Natural killer cell (primary cell): ENCODE measurements at regions not wholly inside any gene's neighbourhood (a gene's known extent, or its start where the extent isn't known, plus 50 kb on each side); places are given as distances from the start of the nearest gene placed in this dataset.

Experiments used
- ATAC-seq, 3 donors: fragments of 150-1000 bp in 2 of 3; fragments of 200-7000 bp in 1 of 3; cut with Tn5 transposase; 1 replicate in 1 of 3; 2 replicates in 2 of 3; pipeline ENCODE4 v1.10.0; 2021; ENCODE audit warnings: mild to moderate bottlenecking in 2 of 3, moderate library complexity in 2 of 3
- DNase-seq, 2 donors: peaks; one replicate each; pipeline versions ENCODE4 v3.0.0 to v3.0.0-alpha.2; 2013 to 2021; ENCODE audit warnings: mixed read lengths in 1 of 2
- H3K27ac ChIP-seq: one replicate; pipeline ENCODE4 v1.5.1; 2013; ENCODE audit warnings: mild to moderate bottlenecking, low read length
- H3K27me3 ChIP-seq: one replicate; pipeline ENCODE4 v1.6.1; 2013; ENCODE audit warnings: low read length; ENCODE audit not compliant: control insufficient read depth, insufficient read depth
- H3K36me3 ChIP-seq: one replicate; pipeline ENCODE4 v1.6.1; 2013; ENCODE audit warnings: low read length; ENCODE audit not compliant: control insufficient read depth, insufficient read depth
- H3K4me1 ChIP-seq: one replicate; pipeline ENCODE4 v1.6.1; 2013; ENCODE audit warnings: low read length; ENCODE audit not compliant: control insufficient read depth, insufficient read depth
- H3K4me3 ChIP-seq: one replicate; pipeline ENCODE4 v1.5.1; 2013; ENCODE audit warnings: low read length
- H3K9me3 ChIP-seq: one replicate; pipeline ENCODE4 v1.6.1; 2013; ENCODE audit warnings: low read length; ENCODE audit not compliant: control insufficient read depth, insufficient read depth
- H3K27ac Mint-ChIP-seq, 2 donors: one replicate each; pipeline ENCODE4 v1.8.0; 2022; ENCODE audit warnings: mild to moderate bottlenecking in 2 of 2, mixed read lengths in 2 of 2, moderate library complexity in 1 of 2
- H3K27me3 Mint-ChIP-seq, 2 donors: one replicate each; pipeline ENCODE4 v1.8.0; 2022; ENCODE audit warnings: low read depth in 2 of 2, mixed read lengths in 2 of 2
- H3K36me3 Mint-ChIP-seq: one replicate; pipeline ENCODE4 v1.8.0; 2022; ENCODE audit warnings: mixed read lengths
- H3K4me1 Mint-ChIP-seq, 2 donors: one replicate each; pipeline ENCODE4 v1.8.0; 2022; ENCODE audit warnings: mixed read lengths in 2 of 2
- H3K4me3 Mint-ChIP-seq: one replicate; pipeline ENCODE4 v1.8.0; 2022; ENCODE audit warnings: mild to moderate bottlenecking, moderate library complexity, mixed read lengths
- H3K9me3 Mint-ChIP-seq, 2 donors: one replicate each; pipeline ENCODE4 v1.8.0; 2022; ENCODE audit warnings: mixed read lengths in 2 of 2
- WGBS: methylation state at CpG from one replicate; pipeline ENCODE4 v1.1.7; 2013; ENCODE audit warnings: missing lambda C conversion rate; ENCODE audit not compliant: insufficient coverage; 5-methylcytosine and 5-hydroxymethylcytosine counted together
- intact Hi-C: fragments of 100-400 bp; cut with micrococcal nuclease; formaldehyde crosslinking; loops from one replicate; pipeline ENCODE4 v1.14.2; 2022
- TF ChIP-seq, protein P1 (sequence below): fragments of 200-600 bp; IDR thresholded peaks from one replicate; pipeline ENCODE4 v1.8.0; 2022; ENCODE audit warnings: antibody characterized with exemption

DNA sequence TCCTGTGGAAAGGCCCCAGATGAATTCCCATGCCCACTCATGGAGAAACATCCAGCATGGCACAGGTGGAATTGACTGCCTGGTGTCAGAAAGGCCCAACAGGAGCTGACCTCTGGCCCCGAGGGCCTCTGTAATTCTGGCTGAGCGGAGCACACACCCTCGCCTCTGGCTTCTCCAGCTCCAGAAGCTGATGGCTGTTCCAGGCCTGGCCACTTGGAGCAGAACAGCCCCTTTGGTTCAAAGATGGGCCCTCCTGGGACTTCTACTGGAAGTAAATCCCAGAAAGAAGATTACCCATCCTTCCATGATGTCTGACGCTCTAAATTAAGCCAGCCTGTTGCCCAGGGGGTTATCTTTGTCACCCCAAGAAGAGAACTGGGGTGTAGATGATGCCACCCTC, 275.1 kb upstream of the CDH4 start:
- Mint-ChIP-seq H3K27me3 (peaks cover 0 to 15% of the 10 kb centered on the region in 2 donors), H3K4me1 (no peaks in the 10 kb centered on the region), H3K9me3 (peaks cover 0 to 6% of the 10 kb centered on the region in 2 donors), H3K36me3 (no peaks in the 10 kb centered on the region), H3K4me3 (no peak overlapping the region), H3K27ac (no peak overlapping the region)
- H3K36me3 ChIP-seq = no peaks in the 10 kb centered on the region
- WGBS = 58% methylated on average over 3 of the region's 4 CpGs
- ATAC-seq = no peak
- H3K9me3 ChIP-seq = peaks cover 3% of the 10 kb centered on the region
- no peak overlapping the region for H3K27ac ChIP-seq
- H3K27me3 ChIP-seq = no peaks in the 10 kb centered on the region
- no peak overlapping the region for H3K4me3 ChIP-seq
- TF ChIP-seq, protein P1, sequence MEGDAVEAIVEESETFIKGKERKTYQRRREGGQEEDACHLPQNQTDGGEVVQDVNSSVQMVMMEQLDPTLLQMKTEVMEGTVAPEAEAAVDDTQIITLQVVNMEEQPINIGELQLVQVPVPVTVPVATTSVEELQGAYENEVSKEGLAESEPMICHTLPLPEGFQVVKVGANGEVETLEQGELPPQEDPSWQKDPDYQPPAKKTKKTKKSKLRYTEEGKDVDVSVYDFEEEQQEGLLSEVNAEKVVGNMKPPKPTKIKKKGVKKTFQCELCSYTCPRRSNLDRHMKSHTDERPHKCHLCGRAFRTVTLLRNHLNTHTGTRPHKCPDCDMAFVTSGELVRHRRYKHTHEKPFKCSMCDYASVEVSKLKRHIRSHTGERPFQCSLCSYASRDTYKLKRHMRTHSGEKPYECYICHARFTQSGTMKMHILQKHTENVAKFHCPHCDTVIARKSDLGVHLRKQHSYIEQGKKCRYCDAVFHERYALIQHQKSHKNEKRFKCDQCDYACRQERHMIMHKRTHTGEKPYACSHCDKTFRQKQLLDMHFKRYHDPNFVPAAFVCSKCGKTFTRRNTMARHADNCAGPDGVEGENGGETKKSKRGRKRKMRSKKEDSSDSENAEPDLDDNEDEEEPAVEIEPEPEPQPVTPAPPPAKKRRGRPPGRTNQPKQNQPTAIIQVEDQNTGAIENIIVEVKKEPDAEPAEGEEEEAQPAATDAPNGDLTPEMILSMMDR = no peak
- intact Hi-C loops = no loop called here
- no peaks in the 10 kb centered on the region for H3K4me1 ChIP-seq
- no peak for DNase-seq

DNA sequence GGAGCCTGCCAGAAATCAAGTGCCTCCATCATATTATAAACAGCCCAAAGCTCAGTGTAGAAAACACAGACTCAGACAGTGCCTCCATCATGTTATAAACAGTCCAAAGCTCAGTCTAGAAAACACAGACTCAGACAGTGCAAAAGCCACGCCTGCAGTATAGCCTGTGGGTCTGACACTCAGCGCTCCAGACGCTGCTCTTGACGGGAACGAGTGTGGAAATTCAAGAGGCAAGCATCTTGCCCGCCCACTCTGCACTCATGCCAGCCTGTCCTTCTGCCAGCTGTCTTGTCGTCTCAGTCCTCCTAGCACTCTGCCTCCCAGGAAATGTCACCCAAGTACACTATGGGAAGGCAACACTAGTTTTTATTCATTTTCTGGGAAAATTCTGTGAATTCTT, 274.2 kb upstream of the CDH4 start:
- Mint-ChIP-seq H3K27me3 (peaks cover 0 to 15% of the 10 kb centered on the region in 2 donors), H3K27ac (no peak overlapping the region), H3K36me3 (no peaks in the 10 kb centered on the region), H3K9me3 (peaks cover 0 to 6% of the 10 kb centered on the region in 2 donors), H3K4me1 (no peaks in the 10 kb centered on the region), H3K4me3 (no peak overlapping the region)
- H3K27ac ChIP-seq = no peak overlapping the region
- H3K4me1 ChIP-seq = no peaks in the 10 kb centered on the region
- no peak for ATAC-seq
- TF ChIP-seq, protein P1 = no peak
- H3K36me3 ChIP-seq = no peaks in the 10 kb centered on the region
- no peak overlapping the region for H3K4me3 ChIP-seq
- no peak for DNase-seq
- H3K9me3 ChIP-seq = peaks cover 3% of the 10 kb centered on the region
- 88% methylated on average over 7 of the region's 7 CpGs for WGBS
- intact Hi-C loops = no loop called here
- H3K27me3 ChIP-seq = no peaks in the 10 kb centered on the region

DNA sequence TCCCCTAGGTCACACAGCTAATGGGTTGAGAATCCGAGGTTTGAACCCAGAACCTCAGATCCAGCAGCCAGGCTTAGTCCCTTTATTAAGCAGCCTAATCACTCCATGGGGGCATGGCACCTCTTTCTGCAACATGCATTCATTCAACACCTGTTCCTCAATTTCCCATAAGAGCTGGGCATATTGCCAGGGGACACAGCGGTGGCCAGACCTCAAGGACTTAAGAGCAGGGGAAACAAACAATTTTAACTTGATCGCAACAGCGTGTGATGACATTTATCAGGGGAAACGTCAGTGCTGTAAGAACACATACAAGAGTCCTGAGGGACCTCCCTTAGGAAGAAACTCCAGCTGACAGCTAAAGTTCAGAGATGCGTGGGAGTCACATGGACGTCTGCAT, 267.4 kb upstream of the CDH4 start:
- Histone ChIP-seq H3K9me3 (no peaks in the 10 kb centered on the region), H3K27me3 (no peaks in the 10 kb centered on the region), H3K4me3 (no peak overlapping the region), H3K27ac (no peak overlapping the region), H3K36me3 (no peaks in the 10 kb centered on the region), H3K4me1 (no peaks in the 10 kb centered on the region)
- 76% methylated on average over 7 of the region's 7 CpGs for WGBS
- Mint-ChIP-seq H3K27me3 (peaks cover 0 to 10% of the 10 kb centered on the region in 2 donors), H3K36me3 (no peaks in the 10 kb centered on the region), H3K4me3 (no peak overlapping the region), H3K9me3 (peaks cover 0 to 4% of the 10 kb centered on the region in 2 donors), H3K27ac (no peak overlapping the region), H3K4me1 (no peaks in the 10 kb centered on the region)
- TF ChIP-seq, protein P1 = no peak
- no peak for DNase-seq
- ATAC-seq = no peak
- intact Hi-C loops = no loop called here

GRCh38 chr20:60986506-60987156, 265.4 kb upstream of the CDH4 start:
- Mint-ChIP-seq H3K36me3 (no peaks in the 10 kb centered on the region), H3K27me3 (peaks cover 0 to 10% of the 10 kb centered on the region in 2 donors), H3K4me1 (no peaks in the 10 kb centered on the region), H3K4me3 (no peak overlapping the region), H3K27ac (no peak overlapping the region), H3K9me3 (no peaks in the 10 kb centered on the region)
- ATAC-seq = no peak
- TF ChIP-seq, protein P1 = no peak
- Histone ChIP-seq H3K9me3 (no peaks in the 10 kb centered on the region), H3K27me3 (no peaks in the 10 kb centered on the region), H3K27ac (no peak overlapping the region), H3K4me3 (no peak overlapping the region), H3K36me3 (no peaks in the 10 kb centered on the region), H3K4me1 (no peaks in the 10 kb centered on the region)
- whole genome bisulfite sequencing = 84% methylated on average over 12 of the region's 12 CpGs
- DNase-seq = no peak
- intact Hi-C loops = no loop called here
